Mucosa of descending colon (tissue), 3 donors: ENCODE measurements at regions not wholly inside any gene's neighbourhood (a gene's known extent, or its start where the extent isn't known, plus 50 kb on each side); places are given as distances from the start of the nearest gene placed in this dataset.

Experiments used
- ATAC-seq: fragments of 200-7000 bp; cut with Tn5 transposase; one replicate; pipeline ENCODE4 v1.9.1; 2020; ENCODE audit warnings: mild to moderate bottlenecking, moderate library complexity
- DNase-seq, 3 donors: peaks; one replicate each; pipeline ENCODE4 v3.0.0-alpha.2; 2020
- H3K36me3 ChIP-seq: fragments of 200-600 bp; one replicate; pipeline ENCODE4 v1.8.0; 2021; ENCODE audit warnings: low read depth, mild to moderate bottlenecking
- H3K4me1 ChIP-seq: fragments of 200-600 bp; one replicate; pipeline ENCODE4 v1.8.0; 2021; ENCODE audit warnings: low read depth, mild to moderate bottlenecking
- H3K4me3 ChIP-seq: fragments of 200-600 bp; one replicate; pipeline ENCODE4 v1.8.0; 2021; ENCODE audit warnings: mild to moderate bottlenecking
- H3K9me3 ChIP-seq: fragments of 200-600 bp; one replicate; pipeline ENCODE4 v1.8.0; 2021; ENCODE audit warnings: mild to moderate bottlenecking
- intact Hi-C, 2 donors: fragments of 100-400 bp; cut with DNase I in 1 of 2; cut with micrococcal nuclease in 1 of 2; formaldehyde crosslinking; loops; one replicate each; pipeline versions ENCODE4 v1.11.0 to v1.11.1; 2022; cut with DNase I, micrococcal nuclease
- TF ChIP-seq, protein P1 (sequence below): fragments of 200-600 bp; IDR thresholded peaks from one replicate; pipeline ENCODE4 v1.8.0; 2022; ENCODE audit warnings: antibody characterized with exemption, mild to moderate bottlenecking
- donor health status: DM: no; HTN: no; CAD: no; lungs with moderate emphysema.
- donor health status: DM: no; HTN: no; CAD: no.
- donor health status: DM: no; HTN: yes; CAD: no.

DNA sequence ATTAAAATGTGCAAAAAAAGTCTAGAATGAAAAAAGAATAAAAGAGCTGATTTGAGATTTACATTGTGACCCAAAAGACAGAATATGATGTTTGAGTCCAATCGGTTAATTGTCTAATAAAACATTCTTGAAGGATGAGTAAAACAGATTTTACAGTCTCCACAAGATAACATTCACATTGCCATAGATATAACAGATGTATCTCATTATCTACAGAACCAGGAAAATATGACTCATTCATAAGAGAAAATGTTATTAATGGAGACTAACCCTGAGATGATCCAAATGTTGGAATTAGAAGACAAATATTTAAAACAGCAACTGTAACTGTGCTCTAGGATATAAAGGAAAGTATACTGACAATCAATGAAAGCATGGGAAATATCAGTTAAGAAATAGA, 141.7 kb downstream of the RFX6 start:
- intact Hi-C loops: no loop called here
- H3K4me3 ChIP-seq: no peak overlapping the region
- TF ChIP-seq, protein P1, sequence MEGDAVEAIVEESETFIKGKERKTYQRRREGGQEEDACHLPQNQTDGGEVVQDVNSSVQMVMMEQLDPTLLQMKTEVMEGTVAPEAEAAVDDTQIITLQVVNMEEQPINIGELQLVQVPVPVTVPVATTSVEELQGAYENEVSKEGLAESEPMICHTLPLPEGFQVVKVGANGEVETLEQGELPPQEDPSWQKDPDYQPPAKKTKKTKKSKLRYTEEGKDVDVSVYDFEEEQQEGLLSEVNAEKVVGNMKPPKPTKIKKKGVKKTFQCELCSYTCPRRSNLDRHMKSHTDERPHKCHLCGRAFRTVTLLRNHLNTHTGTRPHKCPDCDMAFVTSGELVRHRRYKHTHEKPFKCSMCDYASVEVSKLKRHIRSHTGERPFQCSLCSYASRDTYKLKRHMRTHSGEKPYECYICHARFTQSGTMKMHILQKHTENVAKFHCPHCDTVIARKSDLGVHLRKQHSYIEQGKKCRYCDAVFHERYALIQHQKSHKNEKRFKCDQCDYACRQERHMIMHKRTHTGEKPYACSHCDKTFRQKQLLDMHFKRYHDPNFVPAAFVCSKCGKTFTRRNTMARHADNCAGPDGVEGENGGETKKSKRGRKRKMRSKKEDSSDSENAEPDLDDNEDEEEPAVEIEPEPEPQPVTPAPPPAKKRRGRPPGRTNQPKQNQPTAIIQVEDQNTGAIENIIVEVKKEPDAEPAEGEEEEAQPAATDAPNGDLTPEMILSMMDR: no peak
- no peaks in the 10 kb centered on the region for H3K36me3 ChIP-seq
- H3K4me1 ChIP-seq: no peaks in the 10 kb centered on the region
- peaks cover 3% of the 10 kb centered on the region for H3K9me3 ChIP-seq
- DNase-seq (no peak), ATAC-seq (no peak)

- ATAC-seq (no peak), DNase-seq (no peak)
- TF ChIP-seq, protein P1: no peak
- H3K4me1 ChIP-seq: no peaks in the 10 kb centered on the region
- no peak overlapping the region for H3K4me3 ChIP-seq
- intact Hi-C loops: no loop called here
- H3K36me3 ChIP-seq: no peaks in the 10 kb centered on the region
- H3K9me3 ChIP-seq: no peaks in the 10 kb centered on the region
These were observed 145.7 kb downstream of the RFX6 start for GRCh38 chr6:117022774-117023173.

DNA sequence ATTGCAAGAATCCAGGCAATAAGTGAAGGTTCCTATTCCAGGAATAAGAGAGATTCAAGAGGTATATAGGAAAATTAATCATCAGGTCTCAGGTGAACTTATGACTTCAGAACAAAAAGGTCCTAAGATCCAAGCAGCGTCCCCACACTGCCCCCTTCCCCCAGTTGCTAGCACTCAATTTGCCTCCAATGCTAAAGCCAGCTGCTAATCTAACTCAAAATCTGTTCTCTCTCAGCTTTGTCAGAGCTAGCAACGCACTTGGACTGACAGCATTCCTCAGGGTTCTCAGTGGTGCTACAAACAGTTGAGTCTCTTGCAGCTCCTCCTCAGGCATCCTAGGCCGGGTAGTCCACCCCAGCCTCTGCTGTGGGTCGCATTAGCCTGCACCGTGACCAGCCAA, 148.3 kb downstream of the RFX6 start:
- H3K9me3 ChIP-seq: no peaks in the 10 kb centered on the region
- H3K36me3 ChIP-seq: no peaks in the 10 kb centered on the region
- DNase-seq (no peak), ATAC-seq (no peak)
- H3K4me3 ChIP-seq: no peak overlapping the region
- TF ChIP-seq, protein P1: no peak
- intact Hi-C loops: no loop called here
- H3K4me1 ChIP-seq: no peaks in the 10 kb centered on the region

- no peaks in the 10 kb centered on the region for H3K4me1 ChIP-seq
- TF ChIP-seq, protein P1: no peak
- H3K4me3 ChIP-seq: no peak overlapping the region
- H3K36me3 ChIP-seq: no peaks in the 10 kb centered on the region
- H3K9me3 ChIP-seq: no peaks in the 10 kb centered on the region
- intact Hi-C loops: no loop called here
- DNase-seq: no peak
- ATAC-seq: no peak
These were observed 151.2 kb downstream of the RFX6 start for GRCh38 chr6:117028256-117028655.

DNA sequence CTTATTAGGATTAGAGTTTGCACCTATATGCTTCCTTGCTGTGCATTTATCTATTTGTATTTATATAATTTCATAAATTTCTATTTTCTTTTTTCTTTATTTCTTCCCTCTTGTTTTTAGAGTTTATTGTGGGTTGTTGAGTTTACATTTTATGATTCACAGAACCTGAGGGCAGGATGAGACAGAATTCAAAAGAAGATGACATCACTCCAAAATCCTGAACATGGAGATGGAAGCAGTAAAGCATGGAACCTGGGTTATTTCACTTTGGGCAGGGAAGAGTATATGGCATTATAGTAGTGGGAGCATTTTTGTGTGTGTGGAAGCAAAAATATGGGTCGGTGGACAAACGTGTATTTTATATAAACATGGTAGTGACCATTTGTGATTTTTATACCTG, 157.5 kb downstream of the RFX6 start:
- ATAC-seq (no peak), DNase-seq (no peak)
- Histone ChIP-seq H3K9me3 (no peaks in the 10 kb centered on the region), H3K36me3 (no peaks in the 10 kb centered on the region), H3K4me1 (no peaks in the 10 kb centered on the region), H3K4me3 (no peak overlapping the region)
- TF ChIP-seq, protein P1: no peak
- intact Hi-C loops: no loop called here

GRCh38 chr6:117034971-117035370, 157.9 kb downstream of the RFX6 start:
- Histone ChIP-seq H3K4me1 (no peaks in the 10 kb centered on the region), H3K36me3 (no peaks in the 10 kb centered on the region), H3K9me3 (no peaks in the 10 kb centered on the region), H3K4me3 (no peak overlapping the region)
- DNase-seq: no peak
- TF ChIP-seq, protein P1: no peak
- intact Hi-C loops: no loop called here
- no peak for ATAC-seq
